LNCaP clone FGC (cell line): ENCODE measurements at regions not wholly inside any gene's neighbourhood (a gene's known extent, or its start where the extent isn't known, plus 50 kb on each side); places are given as distances from the start of the nearest gene placed in this dataset.

Experiments
- DNase-seq: peaks from one replicate; pipeline ENCODE4 v3.0.0-alpha.2; 2011; ENCODE audit warnings: low read depth
- H3K4me3 ChIP-seq: 2 replicates; pipeline ENCODE4 v1.5.1; 2011; ENCODE audit warnings: mild to moderate bottlenecking, low read depth, low read length, control low read depth
- TF ChIP-seq, protein P1 (sequence below): IDR thresholded peaks from 2 replicates; pipeline ENCODE4 v1.5.1; 2012; ENCODE audit warnings: mild to moderate bottlenecking; ENCODE audit not compliant: control insufficient read depth, insufficient read depth; ENCODE audit errors: extremely low read depth

- no peak for DNase-seq
- no peak overlapping the region for H3K4me3 ChIP-seq
- TF ChIP-seq, protein P1, sequence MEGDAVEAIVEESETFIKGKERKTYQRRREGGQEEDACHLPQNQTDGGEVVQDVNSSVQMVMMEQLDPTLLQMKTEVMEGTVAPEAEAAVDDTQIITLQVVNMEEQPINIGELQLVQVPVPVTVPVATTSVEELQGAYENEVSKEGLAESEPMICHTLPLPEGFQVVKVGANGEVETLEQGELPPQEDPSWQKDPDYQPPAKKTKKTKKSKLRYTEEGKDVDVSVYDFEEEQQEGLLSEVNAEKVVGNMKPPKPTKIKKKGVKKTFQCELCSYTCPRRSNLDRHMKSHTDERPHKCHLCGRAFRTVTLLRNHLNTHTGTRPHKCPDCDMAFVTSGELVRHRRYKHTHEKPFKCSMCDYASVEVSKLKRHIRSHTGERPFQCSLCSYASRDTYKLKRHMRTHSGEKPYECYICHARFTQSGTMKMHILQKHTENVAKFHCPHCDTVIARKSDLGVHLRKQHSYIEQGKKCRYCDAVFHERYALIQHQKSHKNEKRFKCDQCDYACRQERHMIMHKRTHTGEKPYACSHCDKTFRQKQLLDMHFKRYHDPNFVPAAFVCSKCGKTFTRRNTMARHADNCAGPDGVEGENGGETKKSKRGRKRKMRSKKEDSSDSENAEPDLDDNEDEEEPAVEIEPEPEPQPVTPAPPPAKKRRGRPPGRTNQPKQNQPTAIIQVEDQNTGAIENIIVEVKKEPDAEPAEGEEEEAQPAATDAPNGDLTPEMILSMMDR: no peak
Measured at GRCh38 chr6:4295058-4295782, 159.8 kb upstream of the ECI2 start.

- no peak for DNase-seq
- no peak overlapping the region for H3K4me3 ChIP-seq
- TF ChIP-seq, protein P1: no peak
Measured at GRCh38 chr6:4294636-4295035, 159.3 kb upstream of the ECI2 start.

DNA sequence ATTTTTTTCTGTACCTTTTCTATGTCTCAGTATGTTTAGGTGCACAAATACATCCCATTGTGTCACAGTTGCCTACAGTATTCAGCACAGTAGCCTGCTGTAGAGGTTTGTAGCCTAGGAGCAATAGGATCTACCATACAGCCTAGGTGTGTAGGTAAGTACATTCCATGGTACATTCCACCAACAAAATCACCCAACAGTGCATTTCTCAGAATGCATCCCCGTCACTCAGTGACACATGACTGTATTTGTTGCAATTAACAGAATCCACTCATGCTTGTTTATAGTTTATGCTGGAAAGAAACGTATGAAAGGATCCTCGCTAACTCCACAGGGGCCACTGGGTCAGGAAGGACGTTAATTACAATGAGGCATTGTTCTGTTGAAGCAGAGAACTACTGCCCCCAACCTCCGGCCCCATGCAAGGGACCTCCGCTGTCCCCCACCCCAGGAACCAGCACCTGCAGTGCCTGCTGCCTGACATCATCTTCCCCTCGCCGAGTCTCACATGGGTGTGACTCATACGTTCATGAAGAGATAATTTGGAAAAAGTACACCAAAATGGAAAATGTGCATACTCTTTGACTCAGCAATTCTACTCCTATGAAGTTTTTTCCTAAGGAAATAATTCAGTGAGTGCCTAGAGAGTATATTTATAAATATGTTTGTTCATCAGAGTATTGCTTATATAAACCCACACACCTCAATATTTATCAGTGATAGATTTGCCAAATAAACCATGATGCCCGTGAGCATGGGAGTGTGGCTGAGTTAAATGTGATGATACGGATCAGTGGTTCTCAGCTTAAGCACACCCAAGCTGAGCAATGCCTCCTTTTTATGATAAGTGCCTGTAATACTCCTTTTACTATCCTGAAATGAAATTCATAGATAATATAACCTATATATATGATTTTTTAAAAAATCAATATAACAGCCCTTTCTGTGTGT, 156.4 kb upstream of the ECI2 start:
- no peak overlapping the region for H3K4me3 ChIP-seq
- no peak for DNase-seq
- TF ChIP-seq, protein P1: no peak

- TF ChIP-seq, protein P1: no peak
- H3K4me3 ChIP-seq: no peak overlapping the region
Measured at GRCh38 chr6:4289770-4290320, 154.5 kb upstream of the ECI2 start.

GRCh38 chr6:4287811-4288244, 152.5 kb upstream of the ECI2 start:
- TF ChIP-seq, protein P1: no peak
- no peak for DNase-seq
- H3K4me3 ChIP-seq: no peak overlapping the region

More at GRCh38 chr6:4289770-4290320, 154.5 kb upstream of the ECI2 start:
- DNase-seq: no peak

DNA sequence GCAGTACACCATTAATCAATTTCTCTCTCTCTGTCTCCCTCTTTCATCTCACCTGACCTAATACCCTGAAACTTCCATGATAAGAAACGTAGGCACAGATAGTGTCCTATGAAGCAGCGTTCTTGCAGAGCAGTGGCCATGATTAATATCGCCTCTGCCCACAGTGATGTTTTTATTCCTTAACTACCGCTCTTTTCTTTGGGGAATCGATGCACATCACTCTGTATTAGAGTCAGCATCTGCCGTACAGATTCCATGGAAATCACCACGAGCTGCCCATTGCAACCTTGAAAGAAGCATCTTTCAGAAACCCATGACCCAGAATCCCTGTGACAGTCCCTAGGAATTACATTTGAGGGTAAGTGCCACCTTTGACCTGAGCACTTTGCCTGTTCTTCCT, 152.0 kb upstream of the ECI2 start:
- TF ChIP-seq, protein P1: no peak
- no peak for DNase-seq

More for the DNA sequence above, 152.0 kb upstream of the ECI2 start:
- no peak overlapping the region for H3K4me3 ChIP-seq
